Loucy (cell line): ENCODE measurements at regions not wholly inside any gene's neighbourhood (a gene's known extent, or its start where the extent isn't known, plus 50 kb on each side); places are given as distances from the start of the nearest gene placed in this dataset.

ENCODE experiments used
- H2AFZ ChIP-seq: fragments of 200-600 bp; sonication (generic); 2 replicates; pipeline ENCODE4 v1.6.0; 2016; ENCODE audit warnings: antibody characterized with exemption, mild to moderate bottlenecking, low read length, moderate library complexity
- H3F3A ChIP-seq: fragments of 200-600 bp; 2 replicates; pipeline ENCODE4 v1.6.0; 2016; ENCODE audit warnings: antibody characterized with exemption, low read depth, mild to moderate bottlenecking
- H3K27me3 ChIP-seq: fragments of 200-600 bp; sonication (generic); 2 replicates; pipeline ENCODE4 v1.6.1; 2014; ENCODE audit warnings: low read length, mild to moderate bottlenecking; ENCODE audit not compliant: insufficient read depth, poor library complexity, severe bottlenecking
- H3K36me3 ChIP-seq: fragments of 200-600 bp; sonication (generic); 2 replicates; pipeline ENCODE4 v1.6.1; 2016; ENCODE audit warnings: low read length; ENCODE audit not compliant: insufficient read depth
- H3K4me1 ChIP-seq: fragments of 200-600 bp; sonication (generic); 2 replicates; pipeline ENCODE4 v1.5.1; 2014; ENCODE audit warnings: low read length, mild to moderate bottlenecking; ENCODE audit not compliant: insufficient read depth, poor library complexity, severe bottlenecking
- H3K4me2 ChIP-seq: fragments of 200-600 bp; sonication (generic); 2 replicates; pipeline ENCODE4 v1.6.0; 2014; ENCODE audit warnings: antibody characterized with exemption, low read length, low read depth, mild to moderate bottlenecking; ENCODE audit not compliant: poor library complexity, severe bottlenecking
- H3K4me3 ChIP-seq: fragments of 200-600 bp; sonication (generic); 2 replicates; pipeline ENCODE4 v1.5.1; 2014; ENCODE audit warnings: low read length, mild to moderate bottlenecking, mixed read lengths; ENCODE audit not compliant: poor library complexity, severe bottlenecking
- H3K79me2 ChIP-seq: fragments of 200-600 bp; sonication (generic); 2 replicates; pipeline ENCODE4 v1.6.1; 2014; ENCODE audit warnings: low read length; ENCODE audit not compliant: insufficient read depth
- H3K9ac ChIP-seq: fragments of 200-600 bp; sonication (generic); 2 replicates; pipeline ENCODE4 v1.6.0; 2014; ENCODE audit warnings: mild to moderate bottlenecking, low read depth, low read length, moderate library complexity; ENCODE audit not compliant: poor library complexity, severe bottlenecking
- H3K9me2 ChIP-seq: fragments of 200-600 bp; sonication (generic); replicated peaks from 2 replicates; pipeline ENCODE4 v1.6.1; 2016; ENCODE audit warnings: low read depth, low read length, mixed read lengths
- H3K9me3 ChIP-seq: fragments of 200-600 bp; sonication (generic); 2 replicates; pipeline ENCODE4 v1.6.1; 2014; ENCODE audit warnings: mild to moderate bottlenecking, antibody characterized with exemption, low read length, low read depth; ENCODE audit not compliant: insufficient read depth
- H4K20me1 ChIP-seq: fragments of 200-600 bp; sonication (generic); 2 replicates; pipeline ENCODE4 v1.6.0; 2014; ENCODE audit warnings: antibody characterized with exemption, low read length, mild to moderate bottlenecking; ENCODE audit not compliant: insufficient read depth, poor library complexity, severe bottlenecking
- CTCF ChIP-seq: fragments of 200-600 bp; sonication (generic); conservative IDR thresholded peaks from 2 replicates; pipeline ENCODE4 v1.5.1; 2014; ENCODE audit warnings: mild to moderate bottlenecking, antibody characterized with exemption, low read length
- EZH2phosphoT487 ChIP-seq: fragments of 200-600 bp; IDR thresholded peaks from 2 replicates; pipeline ENCODE4 v1.6.1; 2018; ENCODE audit warnings: antibody characterized with exemption, mild to moderate bottlenecking, moderate library complexity, borderline replicate concordance

- H3K27me3 ChIP-seq = no peaks in the 10 kb centered on the region
These were observed 186.9 kb upstream of the SALL3 start for GRCh38 chr18:78792736-78793135.

GRCh38 chr18:78793313-78794070 lies 186.1 kb upstream of the SALL3 start:
- H4K20me1 ChIP-seq = no peaks in the 10 kb centered on the region
- peaks cover 6% of the 10 kb centered on the region; the same call in 1 of the 2 replicates for H3K9me3 ChIP-seq
- H3K27me3 ChIP-seq = no peaks in the 10 kb centered on the region

More at GRCh38 chr18:78792736-78793135, 186.9 kb upstream of the SALL3 start:
- H3K9ac ChIP-seq = no peak overlapping the region
- no peak overlapping the region for H3K4me3 ChIP-seq
- no peaks in the 10 kb centered on the region for H3K4me1 ChIP-seq
- TF ChIP-seq CTCF = no peak
- TF ChIP-seq EZH2phosphoT487 = no peak
- no peaks in the 10 kb centered on the region for H3K36me3 ChIP-seq
- H3K4me2 ChIP-seq = no peak overlapping the region
- no peaks in the 10 kb centered on the region for H4K20me1 ChIP-seq
- H3K79me2 ChIP-seq = no peaks in the 10 kb centered on the region
- no peaks in the 10 kb centered on the region for H3K9me2 ChIP-seq
- peaks cover 6% of the 10 kb centered on the region; the same call in 1 of the 2 replicates for H3K9me3 ChIP-seq
- H3F3A ChIP-seq = no peaks in the 10 kb centered on the region
- H2AFZ ChIP-seq = no peak overlapping the region

GRCh38 chr18:78794071-78794430 lies 185.6 kb upstream of the SALL3 start:
- no peak overlapping the region for H2AFZ ChIP-seq
- TF ChIP-seq CTCF = no peak
- TF ChIP-seq EZH2phosphoT487 = no peak
- H3K27me3 ChIP-seq = no peaks in the 10 kb centered on the region
- H3K4me1 ChIP-seq = no peaks in the 10 kb centered on the region
- H3K9me2 ChIP-seq = no peaks in the 10 kb centered on the region
- H3K4me2 ChIP-seq = no peak overlapping the region
- H3K36me3 ChIP-seq = no peaks in the 10 kb centered on the region
- peaks cover 6% of the 10 kb centered on the region; the same call in 1 of the 2 replicates for H3K9me3 ChIP-seq
- H4K20me1 ChIP-seq = no peaks in the 10 kb centered on the region
- H3F3A ChIP-seq = no peaks in the 10 kb centered on the region
- no peaks in the 10 kb centered on the region for H3K79me2 ChIP-seq
- H3K4me3 ChIP-seq = no peak overlapping the region
- H3K9ac ChIP-seq = no peak overlapping the region

More at GRCh38 chr18:78793313-78794070, 186.1 kb upstream of the SALL3 start:
- H3K4me2 ChIP-seq = no peak overlapping the region
- no peaks in the 10 kb centered on the region for H3F3A ChIP-seq
- no peaks in the 10 kb centered on the region for H3K4me1 ChIP-seq
- no peaks in the 10 kb centered on the region for H3K79me2 ChIP-seq
- no peaks in the 10 kb centered on the region for H3K9me2 ChIP-seq
- H3K4me3 ChIP-seq = no peak overlapping the region
- H2AFZ ChIP-seq = no peak overlapping the region
- no peak overlapping the region for H3K9ac ChIP-seq
- H3K36me3 ChIP-seq = no peaks in the 10 kb centered on the region
- TF ChIP-seq EZH2phosphoT487 = no peak
- no peak for TF ChIP-seq CTCF
